Thyroid gland (tissue), 4 donors: ENCODE measurements at regions not wholly inside any gene's neighbourhood (a gene's known extent, or its start where the extent isn't known, plus 50 kb on each side); places are given as distances from the start of the nearest gene placed in this dataset.
"Not testable (repeated sequence)": the region's sequence is repeated elsewhere in the genome, so short reads cannot be mapped to it uniquely, and the experiment has no call there.

ENCODE experiments used
- DNase-seq, 2 donors: peaks; one replicate each; pipeline ENCODE4 v3.0.0-alpha.2; 2019
- H3K27ac ChIP-seq, 3 donors: fragments of 200-600 bp; sonication (generic); 1 replicate in 2 of 3; 2 replicates in 1 of 3; pipeline ENCODE4 v1.5.1; 2016 to 2019; ENCODE audit warnings: mild to moderate bottlenecking in 1 of 3, moderate library complexity in 1 of 3
- H3K27me3 ChIP-seq: fragments of 200-600 bp; sonication (generic); one replicate; pipeline ENCODE4 v1.5.1; 2019
- H3K36me3 ChIP-seq, 2 donors: fragments of 200-600 bp; sonication (generic); one replicate each; pipeline ENCODE4 v1.5.1; 2016 to 2019
- H3K4me1 ChIP-seq, 2 donors: fragments of 200-600 bp; sonication (generic); one replicate each; pipeline ENCODE4 v1.5.1; 2017 to 2019
- H3K4me3 ChIP-seq, 3 donors: fragments of 200-600 bp; sonication (generic); replicated peaks in 1 of 3; 1 replicate in 2 of 3; 2 replicates in 1 of 3; pipeline ENCODE4 v1.5.1; 2016; ENCODE audit warnings: mild to moderate bottlenecking in 1 of 3
- H3K9me3 ChIP-seq: fragments of 200-600 bp; sonication (generic); one replicate; pipeline ENCODE4 v1.5.1; 2017
- WGBS, 2 donors: methylation state at CpG; one replicate each; pipeline ENCODE4 v1.1.5; 2017; 5-methylcytosine and 5-hydroxymethylcytosine counted together
- intact Hi-C: fragments of 100-400 bp; cut with DNase I; formaldehyde crosslinking; loops from one replicate; pipeline ENCODE4 v1.15.1; 2023

DNA sequence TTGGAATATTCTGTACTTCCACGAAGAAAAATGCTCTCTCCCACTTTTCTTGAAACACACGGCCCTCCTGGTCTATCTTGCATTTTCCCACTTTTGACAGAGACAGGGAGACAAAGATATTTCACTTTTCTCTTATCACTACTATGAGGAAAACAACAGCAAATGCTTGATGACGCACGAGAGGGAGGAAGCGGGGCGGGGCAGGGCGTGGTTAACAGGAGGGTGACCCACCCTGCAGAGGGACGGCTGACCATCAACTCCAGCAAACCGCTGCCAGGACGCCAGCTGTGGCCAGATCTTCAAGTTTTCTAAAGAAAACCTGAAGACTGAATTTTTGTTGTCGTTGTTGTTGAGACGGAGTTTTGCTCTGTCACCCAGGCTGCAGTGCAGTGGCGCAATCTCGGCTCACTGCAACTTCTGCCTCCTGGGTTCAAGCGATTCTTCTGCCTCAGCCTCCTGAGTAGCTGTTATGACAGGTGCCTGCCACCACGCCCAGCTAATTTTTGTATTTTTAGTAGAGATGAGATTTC, 63.8 kb downstream of the NSUN5 start:
- H3K4me1 ChIP-seq, H3K27me3 ChIP-seq, intact Hi-C loops, H3K4me3 ChIP-seq, H3K9me3 ChIP-seq, H3K36me3 ChIP-seq, H3K27ac ChIP-seq, DNase-seq: not testable (repeated sequence)
- 71 to 83% methylated on average over 10 to 13 of the region's 16 CpGs for WGBS, 2 donors

DNA sequence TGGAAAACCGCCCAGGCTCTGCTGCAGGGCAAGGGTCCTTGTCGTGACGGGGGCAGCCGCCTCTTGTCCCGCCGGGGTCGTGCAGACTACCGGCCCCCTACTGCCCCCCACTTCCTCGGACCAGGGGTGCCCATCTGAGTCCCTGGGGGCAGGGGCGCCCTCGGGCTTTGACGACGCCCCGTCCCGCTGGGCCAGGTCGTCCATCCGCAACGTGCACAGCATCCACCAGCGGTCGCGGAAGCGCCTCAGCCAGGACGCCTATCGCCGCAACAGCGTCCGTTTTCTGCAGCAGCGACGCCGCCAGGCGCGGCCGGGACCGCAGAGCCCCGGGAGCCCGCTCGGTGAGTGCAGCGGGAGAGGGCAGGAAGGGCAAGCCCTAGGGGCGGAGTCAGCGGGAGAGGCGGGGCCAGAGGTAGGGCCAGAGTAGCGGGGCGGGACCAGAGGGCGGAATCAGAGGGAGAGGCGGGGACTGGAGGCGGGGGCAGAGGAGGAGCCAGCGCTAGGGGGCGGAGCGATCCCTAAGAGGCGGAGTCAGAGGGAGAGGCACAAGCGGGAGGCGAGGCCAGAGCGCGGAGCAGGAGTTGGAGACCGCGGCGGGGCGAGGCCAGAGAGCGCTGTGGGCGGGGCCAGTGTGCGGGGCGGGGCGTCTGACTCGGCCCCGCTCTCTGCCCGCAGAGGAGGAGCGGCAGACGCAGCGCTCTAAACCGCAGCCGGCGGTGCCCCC, 73.5 kb downstream of the NSUN5 start:
- DNase-seq: peak; percentile 89 to 90
- WGBS, 2 donors: no CpG with 5 or more reads among the region's 72 CpGs
- H3K9me3 ChIP-seq, H3K4me3 ChIP-seq, H3K4me1 ChIP-seq, intact Hi-C loops, H3K36me3 ChIP-seq, H3K27me3 ChIP-seq, H3K27ac ChIP-seq: not testable (repeated sequence)

DNA sequence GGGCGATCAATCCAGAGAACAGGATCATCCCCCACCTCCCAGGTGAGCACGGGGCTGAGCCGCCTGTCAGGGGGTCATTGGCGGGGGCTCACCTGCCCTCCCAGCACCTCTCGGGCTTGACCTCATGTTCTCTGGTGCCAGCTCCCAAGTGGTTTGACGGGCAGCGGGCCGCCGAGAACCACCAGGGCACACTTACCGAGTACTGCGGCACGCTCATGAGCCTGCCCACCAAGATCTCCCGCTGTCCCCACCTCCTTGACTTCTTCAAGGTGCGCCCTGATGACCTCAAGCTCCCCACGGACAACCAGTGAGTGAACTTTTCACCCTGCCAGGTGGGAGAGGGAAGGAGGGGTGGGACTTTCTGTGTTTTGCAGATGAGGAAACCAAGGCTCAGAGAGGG, 82.9 kb downstream of the NSUN5 start:
- H3K27ac ChIP-seq, H3K27me3 ChIP-seq, intact Hi-C loops, DNase-seq, H3K4me3 ChIP-seq, H3K4me1 ChIP-seq, H3K36me3 ChIP-seq, H3K9me3 ChIP-seq: not testable (repeated sequence)
- WGBS, 2 donors: 83% methylated on average over 9 of the region's 15 CpGs; no CpG with 5 or more reads in 1 of the 2 donors

DNA sequence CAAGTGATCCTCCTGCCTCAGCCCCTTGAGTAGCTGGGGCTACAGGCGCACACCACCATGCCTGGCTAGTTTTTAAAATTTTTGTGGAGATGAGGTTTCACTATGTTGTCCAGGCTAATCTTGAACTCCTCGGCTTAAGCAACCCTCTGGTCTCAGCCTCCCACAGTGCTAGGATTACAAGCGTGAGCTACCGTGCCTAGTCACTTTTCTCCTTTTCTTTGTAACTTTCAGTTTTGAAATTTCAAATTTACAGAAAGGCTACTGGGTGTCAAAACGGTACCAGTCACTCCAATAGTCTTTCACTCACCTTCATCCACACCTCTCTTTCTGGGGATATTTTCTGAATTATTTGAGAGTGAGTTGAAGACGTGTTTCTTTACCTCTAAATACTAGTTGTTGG, 86.9 kb downstream of the NSUN5 start:
- DNase-seq, H3K36me3 ChIP-seq, H3K27ac ChIP-seq, H3K4me3 ChIP-seq, H3K4me1 ChIP-seq, intact Hi-C loops, H3K27me3 ChIP-seq, H3K9me3 ChIP-seq: not testable (repeated sequence)
- no CpG with 5 or more reads among the region's 6 CpGs for WGBS, 2 donors

- H3K36me3 ChIP-seq, H3K4me1 ChIP-seq, DNase-seq, H3K9me3 ChIP-seq, intact Hi-C loops, H3K27ac ChIP-seq, H3K4me3 ChIP-seq, H3K27me3 ChIP-seq: not testable (repeated sequence)
- no CpG with 5 or more reads among the region's 6 CpGs for WGBS, 2 donors
Measured at GRCh38 chr7:73220766-73221370, 87.8 kb downstream of the NSUN5 start.

DNA sequence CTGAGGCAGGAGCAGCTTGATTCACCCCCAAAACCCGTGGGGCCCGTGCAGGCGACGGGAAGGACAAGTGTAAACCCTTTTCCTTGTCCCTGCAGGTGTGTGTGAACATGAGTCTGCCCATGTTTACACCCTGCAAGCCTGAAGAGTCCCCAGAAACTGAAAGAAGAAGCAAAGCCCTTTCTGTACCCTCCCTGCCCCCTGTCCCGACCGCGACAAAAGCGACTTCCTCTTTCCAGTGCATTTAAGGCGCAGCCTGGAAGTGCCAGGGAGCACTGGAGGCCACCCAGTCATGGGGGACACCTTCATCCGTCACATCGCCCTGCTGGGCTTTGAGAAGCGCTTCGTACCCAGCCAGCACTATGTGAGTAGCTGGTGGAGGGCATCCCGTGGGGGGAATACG, 88.3 kb downstream of the NSUN5 start:
- H3K4me1 ChIP-seq, H3K27me3 ChIP-seq, H3K36me3 ChIP-seq, intact Hi-C loops, DNase-seq, H3K4me3 ChIP-seq, H3K9me3 ChIP-seq, H3K27ac ChIP-seq: not testable (repeated sequence)
- no CpG with 5 or more reads among the region's 15 CpGs for WGBS, 2 donors

DNA sequence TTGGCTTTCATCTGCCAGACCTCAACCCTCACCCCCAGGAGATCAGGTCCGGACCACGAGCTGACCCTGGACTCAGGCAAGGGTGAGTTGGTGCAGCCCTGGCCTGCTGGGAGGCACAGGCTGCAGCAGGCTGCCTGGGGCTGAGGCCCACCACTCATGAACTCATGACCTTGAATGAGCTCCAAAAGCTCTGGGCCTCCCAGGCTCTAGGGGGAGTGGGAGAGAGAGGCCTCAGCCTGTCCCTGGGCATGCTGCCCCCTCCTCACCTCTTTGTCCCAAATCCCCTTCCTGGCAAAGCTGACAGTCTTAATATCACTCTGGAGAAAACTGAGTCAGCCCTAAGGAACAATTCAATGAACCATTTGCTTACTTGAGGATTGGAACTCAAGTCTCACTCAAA, 89.8 kb downstream of the NSUN5 start:
- H3K4me3 ChIP-seq, H3K27ac ChIP-seq, H3K9me3 ChIP-seq, DNase-seq, H3K36me3 ChIP-seq, H3K4me1 ChIP-seq, intact Hi-C loops, H3K27me3 ChIP-seq: not testable (repeated sequence)
- WGBS, 2 donors: no CpG with 5 or more reads among the region's 2 CpGs

DNA sequence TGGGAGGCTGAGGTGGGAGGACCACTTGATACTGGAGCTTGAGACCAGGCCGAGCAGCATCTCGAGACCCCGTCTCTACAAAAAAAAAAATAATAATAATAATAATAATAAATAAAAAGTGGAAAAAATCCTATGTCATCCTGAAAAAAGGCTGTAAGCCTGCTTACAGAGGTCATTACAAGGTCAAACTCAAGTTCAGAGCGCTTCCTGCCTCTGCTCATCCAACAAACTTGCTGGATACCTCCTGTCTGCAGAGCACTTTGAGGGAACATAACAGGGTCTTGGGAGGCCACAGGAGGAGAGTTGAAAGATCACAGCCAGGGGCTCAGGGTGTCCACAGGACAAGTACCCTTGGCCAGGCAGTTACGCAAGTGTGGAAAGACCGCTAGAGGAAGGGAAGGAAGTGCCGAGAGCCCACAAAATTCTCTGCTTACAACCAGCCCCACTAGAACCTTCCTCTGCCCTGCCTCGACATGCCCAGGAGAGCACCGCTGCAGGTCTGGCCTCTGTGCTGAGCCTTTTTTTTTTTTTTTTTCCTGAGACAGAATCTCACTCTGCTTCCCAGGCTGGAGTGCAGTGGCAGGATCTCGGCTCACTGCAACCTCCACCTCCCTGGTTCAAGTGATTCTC, 92.5 kb downstream of the NSUN5 start:
- H3K27ac ChIP-seq, H3K9me3 ChIP-seq, H3K4me1 ChIP-seq, H3K4me3 ChIP-seq, H3K36me3 ChIP-seq, H3K27me3 ChIP-seq, DNase-seq, intact Hi-C loops: not testable (repeated sequence)
- WGBS, 2 donors: 87 to 92% methylated on average over 1 to 6 of the region's 10 CpGs

DNA sequence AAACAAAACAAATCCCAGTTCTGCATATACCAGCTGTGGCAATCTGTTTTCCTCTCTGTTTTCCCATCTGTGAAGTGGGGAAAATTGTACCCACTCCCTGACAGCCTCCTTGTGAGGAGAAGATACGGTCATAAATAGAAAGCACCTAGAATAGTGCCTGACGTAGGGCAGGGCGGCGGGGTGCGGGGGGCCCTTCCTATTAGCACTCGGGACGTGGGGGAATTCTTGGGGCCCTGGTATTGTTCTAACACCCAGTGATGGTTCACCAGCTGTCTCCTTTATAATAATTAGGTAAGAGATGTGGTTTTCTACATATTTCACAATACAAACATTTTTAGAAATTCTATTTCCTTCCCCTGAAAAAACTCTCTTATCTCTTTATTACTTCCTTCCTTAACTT, 93.4 kb downstream of the NSUN5 start:
- H3K27me3 ChIP-seq, H3K4me1 ChIP-seq: not testable (repeated sequence)
- no CpG with 5 or more reads among the region's 7 CpGs for WGBS, 2 donors

GRCh38 chr7:73214471-73214870, 94.2 kb downstream of the NSUN5 start:
- H3K4me1 ChIP-seq, DNase-seq, H3K27me3 ChIP-seq, intact Hi-C loops, H3K9me3 ChIP-seq, H3K36me3 ChIP-seq, H3K4me3 ChIP-seq, H3K27ac ChIP-seq: not testable (repeated sequence)
- 75 to 100% methylated on average over 1 to 4 of the region's 4 CpGs for WGBS, 2 donors

More for the DNA sequence above, 93.4 kb downstream of the NSUN5 start:
- intact Hi-C loops, H3K36me3 ChIP-seq, H3K27ac ChIP-seq, DNase-seq, H3K9me3 ChIP-seq, H3K4me3 ChIP-seq: not testable (repeated sequence)

GRCh38 chr7:73213076-73213475, 95.5 kb downstream of the NSUN5 start:
- 63 to 100% methylated on average over 1 to 4 of the region's 7 CpGs for WGBS, 2 donors
- H3K27me3 ChIP-seq, H3K36me3 ChIP-seq, H3K9me3 ChIP-seq, H3K4me1 ChIP-seq, H3K4me3 ChIP-seq, intact Hi-C loops, DNase-seq, H3K27ac ChIP-seq: not testable (repeated sequence)

- WGBS, 2 donors: 64 to 69% methylated on average over 1 of the region's 3 CpGs
- H3K4me1 ChIP-seq, intact Hi-C loops, H3K27me3 ChIP-seq, DNase-seq, H3K36me3 ChIP-seq, H3K4me3 ChIP-seq, H3K27ac ChIP-seq, H3K9me3 ChIP-seq: not testable (repeated sequence)
Measured at GRCh38 chr7:73205594-73205993, 103.0 kb downstream of the NSUN5 start.

GRCh38 chr7:73204898-73205297, 103.7 kb downstream of the NSUN5 start:
- intact Hi-C loops, H3K27ac ChIP-seq, H3K9me3 ChIP-seq, H3K36me3 ChIP-seq, H3K4me1 ChIP-seq, DNase-seq, H3K4me3 ChIP-seq, H3K27me3 ChIP-seq: not testable (repeated sequence)
- WGBS, 2 donors: 93 to 95% methylated on average over 2 to 5 of the region's 5 CpGs
